ENCODE measurements at regions not wholly inside any gene's neighbourhood (a gene's known extent, or its start where the extent isn't known, plus 50 kb on each side); places are given as distances from the start of the nearest gene placed in this dataset.

DNA sequence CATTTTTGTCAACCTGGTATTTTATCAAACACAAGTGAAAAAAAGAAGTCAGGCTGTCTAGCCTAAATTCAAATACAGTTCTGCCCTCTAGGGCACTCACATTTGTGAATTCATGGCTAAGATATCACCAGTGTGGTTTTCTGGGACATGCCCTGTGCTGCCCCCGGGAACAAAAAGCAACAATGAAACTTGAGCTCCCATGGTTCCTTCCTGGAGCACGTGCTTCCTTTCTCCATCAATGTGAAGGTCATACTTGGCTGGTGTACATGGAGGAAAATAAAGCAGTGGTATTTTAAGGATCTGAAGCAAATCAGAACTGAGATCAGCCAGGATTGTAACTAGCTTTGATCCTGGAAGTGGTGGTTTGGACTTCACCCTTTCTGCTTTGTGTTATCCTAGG is 128.9 kb upstream of the FRMD4A start:
- Histone ChIP-seq H3K4me1 (ENCODE audit: insufficient read depth, low read length, poor library complexity, severe bottlenecking) (no peaks in the 10 kb centered on the region), H2AFZ (ENCODE audit: low read length) (no peak overlapping the region), H3F3A (ENCODE audit: low read depth) (no peaks in the 10 kb centered on the region), H3K4me3 (ENCODE audit: low read length, poor library complexity, severe bottlenecking) (no peak overlapping the region), H3K9ac (ENCODE audit: low read depth, low read length, poor library complexity, severe bottlenecking) (no peak overlapping the region), H3K9me2 (replicated peaks; ENCODE audit: low read depth, low read length) (no peaks in the 10 kb centered on the region), H3K36me3 (ENCODE audit: insufficient read depth, low read length) (no peaks in the 10 kb centered on the region), H3K4me2 (ENCODE audit: low read depth, low read length, poor library complexity, severe bottlenecking) (no peak overlapping the region), H3K9me3 (ENCODE audit: insufficient read depth, low read depth, low read length) (peaks cover 2% of the 10 kb centered on the region; the same call in 1 of the 2 replicates), H4K20me1 (ENCODE audit: insufficient read depth, low read length, poor library complexity, severe bottlenecking) (no peaks in the 10 kb centered on the region), H3K79me2 (ENCODE audit: insufficient read depth, low read length) (no peaks in the 10 kb centered on the region), H3K27me3 (ENCODE audit: insufficient read depth, low read length, poor library complexity, severe bottlenecking) (no peaks in the 10 kb centered on the region)
- no peak for TF ChIP-seq EZH2phosphoT487 (IDR thresholded peaks at IDR 0.05; ENCODE audit: borderline replicate concordance)
- TF ChIP-seq, protein P1, sequence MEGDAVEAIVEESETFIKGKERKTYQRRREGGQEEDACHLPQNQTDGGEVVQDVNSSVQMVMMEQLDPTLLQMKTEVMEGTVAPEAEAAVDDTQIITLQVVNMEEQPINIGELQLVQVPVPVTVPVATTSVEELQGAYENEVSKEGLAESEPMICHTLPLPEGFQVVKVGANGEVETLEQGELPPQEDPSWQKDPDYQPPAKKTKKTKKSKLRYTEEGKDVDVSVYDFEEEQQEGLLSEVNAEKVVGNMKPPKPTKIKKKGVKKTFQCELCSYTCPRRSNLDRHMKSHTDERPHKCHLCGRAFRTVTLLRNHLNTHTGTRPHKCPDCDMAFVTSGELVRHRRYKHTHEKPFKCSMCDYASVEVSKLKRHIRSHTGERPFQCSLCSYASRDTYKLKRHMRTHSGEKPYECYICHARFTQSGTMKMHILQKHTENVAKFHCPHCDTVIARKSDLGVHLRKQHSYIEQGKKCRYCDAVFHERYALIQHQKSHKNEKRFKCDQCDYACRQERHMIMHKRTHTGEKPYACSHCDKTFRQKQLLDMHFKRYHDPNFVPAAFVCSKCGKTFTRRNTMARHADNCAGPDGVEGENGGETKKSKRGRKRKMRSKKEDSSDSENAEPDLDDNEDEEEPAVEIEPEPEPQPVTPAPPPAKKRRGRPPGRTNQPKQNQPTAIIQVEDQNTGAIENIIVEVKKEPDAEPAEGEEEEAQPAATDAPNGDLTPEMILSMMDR (conservative IDR thresholded peaks at IDR 0.05; ENCODE audit: low read length): no peak

DNA sequence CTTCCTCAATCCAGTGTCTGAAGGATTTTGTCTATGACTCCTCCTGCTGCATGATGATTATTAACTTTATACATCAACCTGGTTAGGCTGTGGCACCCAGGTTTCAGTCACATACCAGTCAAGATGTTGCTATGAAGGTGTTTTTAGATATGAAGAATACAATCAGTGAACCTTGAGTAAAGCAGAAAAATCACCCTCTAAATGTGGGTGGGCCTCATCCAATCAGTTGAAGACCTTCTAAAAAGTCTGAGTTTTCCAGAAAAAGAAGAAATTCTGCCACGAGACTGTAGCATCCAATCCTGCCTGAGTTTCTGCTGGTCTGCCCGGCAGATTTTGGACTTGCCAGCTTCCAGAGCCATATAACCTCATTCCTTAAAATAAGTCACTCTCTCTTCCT is 126.1 kb upstream of the FRMD4A start:
- no peaks in the 10 kb centered on the region for H3K9me3 ChIP-seq (ENCODE audit: insufficient read depth, low read depth, low read length)
- no peaks in the 10 kb centered on the region for H3K79me2 ChIP-seq (ENCODE audit: insufficient read depth, low read length)
- no peaks in the 10 kb centered on the region for H4K20me1 ChIP-seq (ENCODE audit: insufficient read depth, low read length, poor library complexity, severe bottlenecking)
- H3K36me3 ChIP-seq (ENCODE audit: insufficient read depth, low read length): no peaks in the 10 kb centered on the region
- H3K4me1 ChIP-seq (ENCODE audit: insufficient read depth, low read length, poor library complexity, severe bottlenecking): no peaks in the 10 kb centered on the region
- no peak overlapping the region for H3K9ac ChIP-seq (ENCODE audit: low read depth, low read length, poor library complexity, severe bottlenecking)
- no peak overlapping the region for H3K4me3 ChIP-seq (ENCODE audit: low read length, poor library complexity, severe bottlenecking)
- H3K9me2 ChIP-seq (replicated peaks; ENCODE audit: low read depth, low read length): no peaks in the 10 kb centered on the region
- no peak for TF ChIP-seq EZH2phosphoT487 (IDR thresholded peaks at IDR 0.05; ENCODE audit: borderline replicate concordance)
- TF ChIP-seq, protein P1 (conservative IDR thresholded peaks at IDR 0.05; ENCODE audit: low read length): no peak
- H3K4me2 ChIP-seq (ENCODE audit: low read depth, low read length, poor library complexity, severe bottlenecking): no peak overlapping the region
- no peaks in the 10 kb centered on the region for H3F3A ChIP-seq (ENCODE audit: low read depth)
- no peak overlapping the region for H2AFZ ChIP-seq (ENCODE audit: low read length)
- H3K27me3 ChIP-seq (ENCODE audit: insufficient read depth, low read length, poor library complexity, severe bottlenecking): no peaks in the 10 kb centered on the region

DNA sequence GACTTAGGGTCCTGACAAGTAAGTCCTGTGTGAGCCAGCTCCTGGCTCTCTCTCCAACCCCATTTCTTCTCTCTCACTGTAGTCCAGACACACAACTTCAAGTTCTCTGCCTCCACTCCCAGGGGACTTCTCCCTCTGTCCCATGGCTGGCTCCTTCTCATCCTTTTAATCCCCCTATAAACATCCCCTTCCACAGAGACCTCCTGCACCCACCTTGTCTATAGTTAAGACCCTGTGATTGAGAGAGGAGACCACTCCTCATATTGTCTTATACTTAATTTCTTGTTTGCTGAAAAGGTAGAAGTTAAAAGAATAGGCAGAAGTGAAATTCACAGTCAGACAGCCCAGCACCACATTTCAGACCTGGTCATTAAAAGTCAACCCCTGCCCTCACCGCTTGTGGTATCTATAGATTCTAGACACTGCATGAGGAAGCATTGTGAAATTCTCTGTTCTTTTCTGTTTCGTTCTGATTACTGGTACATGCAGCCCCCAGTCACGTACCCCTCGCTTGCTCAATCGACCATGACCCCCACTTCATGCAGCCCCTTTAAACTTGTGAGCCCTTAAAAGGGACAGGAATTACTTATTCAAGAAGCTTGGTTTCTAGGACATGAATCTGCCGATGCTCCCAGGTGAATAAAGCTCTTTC is 125.6 kb upstream of the FRMD4A start:
- TF ChIP-seq EZH2phosphoT487 (IDR thresholded peaks at IDR 0.05; ENCODE audit: borderline replicate concordance): no peak
- TF ChIP-seq, protein P1 (conservative IDR thresholded peaks at IDR 0.05; ENCODE audit: low read length): no peak
- Histone ChIP-seq H3K9me3 (ENCODE audit: insufficient read depth, low read depth, low read length) (no peaks in the 10 kb centered on the region), H2AFZ (ENCODE audit: low read length) (no peak overlapping the region), H3K27me3 (ENCODE audit: insufficient read depth, low read length, poor library complexity, severe bottlenecking) (no peaks in the 10 kb centered on the region), H3K9me2 (replicated peaks; ENCODE audit: low read depth, low read length) (no peaks in the 10 kb centered on the region), H3K9ac (ENCODE audit: low read depth, low read length, poor library complexity, severe bottlenecking) (no peak overlapping the region), H3K4me1 (ENCODE audit: insufficient read depth, low read length, poor library complexity, severe bottlenecking) (no peaks in the 10 kb centered on the region), H3F3A (ENCODE audit: low read depth) (no peaks in the 10 kb centered on the region), H3K4me3 (ENCODE audit: low read length, poor library complexity, severe bottlenecking) (no peak overlapping the region), H4K20me1 (ENCODE audit: insufficient read depth, low read length, poor library complexity, severe bottlenecking) (no peaks in the 10 kb centered on the region), H3K4me2 (ENCODE audit: low read depth, low read length, poor library complexity, severe bottlenecking) (no peak overlapping the region), H3K79me2 (ENCODE audit: insufficient read depth, low read length) (no peaks in the 10 kb centered on the region), H3K36me3 (ENCODE audit: insufficient read depth, low read length) (no peaks in the 10 kb centered on the region)

All from Loucy (cell line).